GM12878 (cell line): ENCODE measurements at regions not wholly inside any gene's neighbourhood (a gene's known extent, or its start where the extent isn't known, plus 50 kb on each side); places are given as distances from the start of the nearest gene placed in this dataset.

Source experiments
- ATAC-seq: fragments of 200-7000 bp; cut with Tn5 transposase; 3 replicates; pipeline ENCODE4 v1.9.1; 2020; ENCODE audit warnings: mild to moderate bottlenecking, moderate library complexity
- BruUV-seq: library from RNA; stranded (reverse); fragments of 400-500 nt; replicated peaks from 2 replicates; lab custom pipeline; 2021; lab: Mats Ljungman, UMichigan
- CTCF ChIA-PET: fragments of 300-600 bp; sonication (Branson Sonifier 250); formaldehyde crosslinking; extraction: SDS; loops from one replicate; lab custom pipeline; 2021; ENCODE audit warnings: inconsistent platforms; lab: Yijun Ruan, JAX
- POLR2A ChIA-PET: fragments of 350-600 bp; formaldehyde crosslinking; extraction: SDS; loops from one replicate; lab custom pipeline; 2021; ENCODE audit warnings: inconsistent platforms; lab: Charles Lee
- RAD21 ChIA-PET: fragments of 300-600 bp; sonication (Branson Sonifier 250); formaldehyde crosslinking; loops from one replicate; lab custom pipeline; 2023; ENCODE audit warnings: antibody characterized with exemption; ENCODE audit not compliant: unreplicated experiment; lab: Charles Lee
- SMC1A ChIA-PET: fragments of 300-600 bp; sonication (Branson Sonifier 250); formaldehyde crosslinking; loops from one replicate; lab custom pipeline; 2023; ENCODE audit not compliant: unreplicated experiment, uncharacterized antibody; lab: Charles Lee
- DNase-seq: peaks from one replicate; pipeline ENCODE4 v3.0.0-alpha.2; 2011; ENCODE audit warnings: low read depth, low spot score
- FAIRE-seq: peaks from 3 replicates; lab custom pipeline; 2011; peaks lifted over from hg19 to GRCh38; lab: Jason Lieb, UNC
- H2AFZ ChIP-seq: 2 replicates; pipeline ENCODE4 v1.6.0; 2011; ENCODE audit warnings: low read depth, low read length, control low read depth; ENCODE audit not compliant: control insufficient read depth
- H3K27ac ChIP-seq: 2 replicates; pipeline ENCODE4 v1.5.1; 2011; ENCODE audit warnings: control low read depth; ENCODE audit not compliant: control insufficient read depth, insufficient read depth
- H3K27me3 ChIP-seq, 2 experiments: replicated peaks in 1 of 2; 2 replicates each; pipeline versions ENCODE4 v1.6.0 to v1.6.1; 2011; ENCODE audit warnings: low read length in 1 of 2; ENCODE audit not compliant: control insufficient read depth in 2 of 2, insufficient read depth in 2 of 2
- H3K36me3 ChIP-seq, 2 experiments: 2 replicates each; pipeline ENCODE4 v1.5.1; 2011; ENCODE audit warnings: low read length in 1 of 2; ENCODE audit not compliant: control insufficient read depth in 2 of 2, insufficient read depth in 2 of 2
- H3K4me1 ChIP-seq: 2 replicates; pipeline ENCODE4 v1.6.1; 2011; ENCODE audit warnings: mild to moderate bottlenecking, low read length, moderate library complexity, mixed read lengths; ENCODE audit not compliant: control insufficient read depth, insufficient read depth
- H3K4me2 ChIP-seq: 2 replicates; pipeline ENCODE4 v1.6.0; 2011; ENCODE audit warnings: control low read depth; ENCODE audit not compliant: control insufficient read depth, insufficient read depth
- H3K4me3 ChIP-seq: fragments of 200-600 bp; sonication (generic); 2 replicates; pipeline ENCODE4 v1.5.1; 2016
- H3K79me2 ChIP-seq: 2 replicates; pipeline ENCODE4 v1.6.0; 2011; ENCODE audit warnings: low read length; ENCODE audit not compliant: control insufficient read depth, insufficient read depth
- H3K9ac ChIP-seq: 2 replicates; pipeline ENCODE4 v1.8.0; 2011; ENCODE audit warnings: low read length, control low read depth, mixed read lengths; ENCODE audit not compliant: control insufficient read depth, insufficient read depth
- H3K9me3 ChIP-seq: replicated peaks from 3 replicates; pipeline ENCODE4 v1.5.1; 2011; ENCODE audit warnings: mild to moderate bottlenecking, low read length; ENCODE audit not compliant: control insufficient read depth, insufficient read depth
- H4K20me1 ChIP-seq: 2 replicates; pipeline ENCODE4 v1.6.0; 2011; ENCODE audit not compliant: control insufficient read depth, insufficient read depth
- HDGF ChIP-seq: fragments of 450-650 bp; IDR thresholded peaks from 2 replicates; pipeline ENCODE4 v1.6.1; 2016; ENCODE audit warnings: antibody characterized with exemption
- JUND ChIP-seq: IDR thresholded peaks from 2 replicates; pipeline ENCODE4 v1.6.1; 2012; ENCODE audit warnings: low read depth, mild to moderate bottlenecking, low read length, improper control_type of control experiment, moderate library complexity
- NBN ChIP-seq: fragments of 450-650 bp; IDR thresholded peaks from 2 replicates; pipeline ENCODE4 v1.6.1; 2016
- RELB ChIP-seq: fragments of 450-650 bp; IDR thresholded peaks from 2 replicates; pipeline ENCODE4 v1.6.1; 2017; ENCODE audit warnings: low read depth, mild to moderate bottlenecking, moderate library complexity
- SMC3 ChIP-seq: IDR thresholded peaks from 2 replicates; pipeline ENCODE4 v1.6.1; 2011; ENCODE audit warnings: low read length, improper control_type of control experiment, borderline replicate concordance
- ZBTB33 ChIP-seq: fragments of 450-650 bp; IDR thresholded peaks from 2 replicates; pipeline ENCODE4 v1.6.1; 2017; ENCODE audit warnings: mild to moderate bottlenecking
- ZBTB40 ChIP-seq: fragments of 450-650 bp; IDR thresholded peaks from 2 replicates; pipeline ENCODE4 v1.6.1; 2016; ENCODE audit warnings: mild to moderate bottlenecking, moderate library complexity, borderline replicate concordance
- WGBS: methylation state at CpG from one replicate; pipeline ENCODE4 v1.1.6; 2016; ENCODE audit warnings: low lambda C conversion rate; ENCODE audit not compliant: insufficient replicate concordance, insufficient coverage; ENCODE audit errors: missing lambda C conversion rate; 5-methylcytosine and 5-hydroxymethylcytosine counted together
- in situ Hi-C: fragments of 300-500 bp; cut with MboI; formaldehyde crosslinking; loops from 9 replicates; pipeline ENCODE4 v1.14.3; 2018; ENCODE audit warnings: mixed read lengths
- intact Hi-C: fragments of 100-400 bp; cut with micrococcal nuclease; formaldehyde crosslinking; loops from one replicate; pipeline ENCODE4 v1.14.2; 2022; ENCODE audit not compliant: unreplicated experiment

GRCh38 chr6:120908767-120909166, 425.5 kb downstream of the TBC1D32 start (continued):
- TF ChIP-seq ZBTB40: no peak
- TF ChIP-seq SMC3: no peak
- no peak for TF ChIP-seq RELB
- TF ChIP-seq NBN: no peak
- TF ChIP-seq JUND: no peak

GRCh38 chr6:120903836-120904235, 430.4 kb downstream of the TBC1D32 start:
- DNase-seq (no peak), ATAC-seq (no peak), FAIRE-seq (no peak)
- RAD21 ChIA-PET: no interaction called here
- TF ChIP-seq HDGF (no peak), ZBTB33 (no peak)
- Histone ChIP-seq H3K4me3 (no peak overlapping the region), H3K9me3 (no peaks in the 10 kb centered on the region), H3K27ac (no peak overlapping the region), H4K20me1 (no peaks in the 10 kb centered on the region), H3K9ac (no peak overlapping the region), H3K4me1 (no peaks in the 10 kb centered on the region), H3K27me3 (no peaks in the 10 kb centered on the region), H3K4me2 (no peak overlapping the region), H3K36me3 (no peaks in the 10 kb centered on the region), H2AFZ (no peak overlapping the region), H3K79me2 (no peaks in the 10 kb centered on the region)
- CTCF ChIA-PET: no interaction called here
- BruUV-seq: no TSS peak
- in situ Hi-C loops (no loop called here), intact Hi-C loops (no loop called here)
- WGBS: 0% methylated on average over 2 of the region's 2 CpGs
- SMC1A ChIA-PET: interaction anchor here (1.6 kb wide), 1 partner anchor 11 kb away, joined by 4 read pairs; no protein-coding TSS in a partner anchor
- POLR2A ChIA-PET: no interaction called here
